GM21367 (cell line): ENCODE measurements at regions not wholly inside any gene's neighbourhood (a gene's known extent, or its start where the extent isn't known, plus 50 kb on each side); places are given as distances from the start of the nearest gene placed in this dataset.

Experiments used
- ATAC-seq: cut with Tn5 transposase; IDR thresholded peaks from one replicate; pipeline ENCODE4 v1.9.1; 2021; ENCODE audit not compliant: unreplicated experiment

DNA sequence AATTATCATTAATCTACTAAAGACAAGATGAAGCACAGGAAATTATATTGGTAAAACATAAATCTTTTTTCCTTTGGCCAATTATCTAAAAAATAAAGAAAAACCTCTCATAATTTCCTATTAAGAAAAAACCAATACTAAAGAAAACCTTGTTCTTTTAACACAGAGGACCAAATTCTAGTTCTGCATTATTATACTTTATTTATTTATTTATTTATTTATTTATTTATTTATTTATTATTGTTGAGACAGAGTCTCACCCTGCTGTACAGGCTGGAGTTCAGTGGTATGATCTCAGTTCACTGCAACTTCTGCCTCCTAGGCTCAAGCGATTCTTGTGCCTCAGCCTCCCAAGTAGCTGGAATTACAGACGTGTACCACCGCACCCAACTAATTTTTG lies 377.8 kb upstream of the ADAMTS16 start:
- no peak for ATAC-seq

DNA sequence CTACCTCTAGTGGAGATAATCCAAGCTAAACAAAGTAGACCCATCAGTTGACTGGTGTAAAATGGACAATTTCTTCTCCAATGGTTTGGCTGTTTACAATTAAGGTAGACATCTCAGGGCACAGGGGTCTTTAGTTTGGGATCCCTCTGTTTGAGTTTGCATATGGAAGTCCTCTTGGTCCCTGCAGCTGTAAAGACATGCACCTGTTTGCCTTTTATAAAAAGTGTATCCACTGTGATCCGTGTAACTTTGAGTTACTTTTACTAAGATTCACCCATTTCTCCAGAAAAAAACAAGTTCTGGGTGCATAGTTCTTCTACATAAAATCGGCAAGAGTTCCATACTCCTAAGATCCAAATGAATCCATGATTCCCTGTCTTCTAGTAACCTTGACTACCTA lies 374.7 kb upstream of the ADAMTS16 start:
- ATAC-seq = no peak

DNA sequence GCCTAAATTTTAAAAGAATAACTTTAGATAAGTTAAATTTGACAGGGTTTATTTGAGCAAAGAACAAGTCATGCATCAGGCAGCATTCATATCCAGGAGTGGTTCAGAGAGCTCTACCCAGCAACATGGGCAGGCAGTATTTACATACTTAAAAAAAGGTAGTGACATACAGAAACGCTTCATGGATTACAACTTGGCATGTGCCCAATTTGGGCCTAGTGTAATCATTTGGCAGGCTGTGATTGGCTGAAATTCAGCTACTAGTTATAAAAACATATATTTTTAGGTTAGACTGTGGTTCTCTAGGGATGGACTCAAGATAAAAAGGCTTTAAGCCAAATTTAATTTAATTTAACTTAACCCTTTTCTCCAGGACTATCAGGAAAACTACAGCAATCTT lies 374.0 kb upstream of the ADAMTS16 start:
- ATAC-seq = no peak

DNA sequence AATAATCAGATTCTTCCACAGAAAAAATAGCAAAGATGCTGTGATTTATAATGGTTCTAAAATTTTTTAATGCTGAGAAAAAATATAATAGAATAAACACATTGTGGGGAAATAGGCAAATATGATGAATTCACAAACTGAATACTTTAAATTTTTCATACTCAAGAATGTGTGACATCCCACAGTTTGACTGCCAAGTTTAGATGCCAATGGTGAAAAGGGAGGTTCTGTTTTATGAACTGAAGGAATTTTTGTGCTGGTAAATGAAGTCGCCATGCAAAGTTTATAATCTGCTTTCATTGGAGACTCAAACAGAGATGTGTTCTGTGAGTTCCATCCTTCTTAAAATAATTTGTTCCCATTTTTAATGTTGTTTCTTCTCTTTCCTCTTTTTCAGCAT lies 367.5 kb upstream of the ADAMTS16 start:
- no peak for ATAC-seq

- ATAC-seq = no peak
These were observed 366.3 kb upstream of the ADAMTS16 start for GRCh38 chr5:4773827-4774317.

DNA sequence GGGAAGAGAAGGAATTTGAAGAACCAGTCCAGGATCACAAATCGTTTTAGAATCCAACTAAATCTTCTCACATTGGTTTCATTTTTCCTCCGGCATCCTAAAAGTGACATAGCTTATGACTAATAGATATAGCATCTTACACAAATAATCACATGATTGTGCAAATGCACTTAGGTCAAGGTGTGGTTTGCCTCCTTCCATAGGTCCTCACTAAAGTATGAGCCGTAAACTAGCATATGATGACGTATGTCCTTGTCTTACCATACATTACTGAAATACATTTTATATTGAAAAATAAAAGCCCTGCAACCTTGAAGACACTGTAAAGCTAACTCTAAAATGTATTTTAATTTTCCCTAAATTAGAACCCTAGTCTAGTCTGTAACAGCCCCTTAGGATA lies 362.7 kb upstream of the ADAMTS16 start:
- no peak for ATAC-seq

GRCh38 chr5:4780633-4781032 lies 359.5 kb upstream of the ADAMTS16 start:
- ATAC-seq = no peak

- no peak for ATAC-seq
These were observed 358.8 kb upstream of the ADAMTS16 start for GRCh38 chr5:4781299-4781698.

DNA sequence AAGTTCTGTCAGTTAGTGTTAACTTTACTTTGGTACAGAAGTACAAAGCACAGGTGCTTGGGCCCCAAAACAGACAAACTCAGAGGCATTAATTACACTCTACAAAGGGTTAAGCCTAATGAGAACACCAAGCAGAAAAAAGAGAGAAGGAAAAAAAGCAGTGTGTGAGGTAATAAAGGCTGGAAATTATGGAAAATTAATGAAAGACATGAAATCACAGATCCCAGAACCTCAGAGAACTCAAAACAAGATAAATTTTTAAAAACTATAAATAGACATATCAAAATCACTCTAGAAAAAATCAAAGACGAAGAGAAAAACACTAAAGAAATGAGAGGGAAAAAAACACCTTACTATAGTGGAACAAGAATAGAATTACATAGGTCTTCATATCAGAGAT lies 354.2 kb upstream of the ADAMTS16 start:
- ATAC-seq = no peak

DNA sequence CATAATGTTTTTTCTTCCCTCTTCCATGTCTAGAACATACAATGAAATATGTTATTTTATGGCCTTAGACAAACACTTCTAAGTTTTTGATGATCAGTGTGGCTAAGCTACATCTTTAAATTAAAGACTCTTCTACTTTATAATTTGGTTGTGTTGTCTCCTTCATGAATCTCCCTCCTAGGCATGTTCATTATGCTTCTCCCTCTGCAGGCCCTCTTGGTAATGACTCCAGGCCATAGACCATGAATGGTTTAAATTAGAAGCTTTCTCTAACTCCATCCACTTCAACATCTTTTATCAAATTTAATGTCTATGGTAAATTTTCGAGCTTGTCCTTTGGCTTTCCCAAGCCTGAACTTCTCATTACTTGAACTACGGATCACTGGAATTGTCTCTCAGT lies 342.7 kb upstream of the ADAMTS16 start:
- no peak for ATAC-seq

DNA sequence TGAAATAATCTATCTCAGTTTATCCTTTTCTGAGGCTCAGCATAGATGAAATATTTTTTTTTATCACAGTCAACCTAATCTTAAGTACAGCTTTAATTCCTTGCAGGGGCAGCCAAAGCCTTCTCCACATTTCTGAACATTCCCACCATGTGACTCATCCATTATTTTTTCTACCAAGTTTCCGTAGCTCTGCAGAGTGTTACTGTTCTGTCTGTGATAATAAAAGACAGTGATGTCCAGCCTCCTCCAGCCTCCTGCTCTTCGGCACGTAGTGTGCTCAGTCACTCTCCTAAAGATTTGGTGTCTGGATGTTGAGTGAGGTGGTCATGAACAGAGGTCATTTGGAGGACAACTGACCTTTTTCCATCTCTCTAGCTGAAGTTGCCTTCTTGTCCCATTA lies 338.1 kb upstream of the ADAMTS16 start:
- ATAC-seq = no peak

DNA sequence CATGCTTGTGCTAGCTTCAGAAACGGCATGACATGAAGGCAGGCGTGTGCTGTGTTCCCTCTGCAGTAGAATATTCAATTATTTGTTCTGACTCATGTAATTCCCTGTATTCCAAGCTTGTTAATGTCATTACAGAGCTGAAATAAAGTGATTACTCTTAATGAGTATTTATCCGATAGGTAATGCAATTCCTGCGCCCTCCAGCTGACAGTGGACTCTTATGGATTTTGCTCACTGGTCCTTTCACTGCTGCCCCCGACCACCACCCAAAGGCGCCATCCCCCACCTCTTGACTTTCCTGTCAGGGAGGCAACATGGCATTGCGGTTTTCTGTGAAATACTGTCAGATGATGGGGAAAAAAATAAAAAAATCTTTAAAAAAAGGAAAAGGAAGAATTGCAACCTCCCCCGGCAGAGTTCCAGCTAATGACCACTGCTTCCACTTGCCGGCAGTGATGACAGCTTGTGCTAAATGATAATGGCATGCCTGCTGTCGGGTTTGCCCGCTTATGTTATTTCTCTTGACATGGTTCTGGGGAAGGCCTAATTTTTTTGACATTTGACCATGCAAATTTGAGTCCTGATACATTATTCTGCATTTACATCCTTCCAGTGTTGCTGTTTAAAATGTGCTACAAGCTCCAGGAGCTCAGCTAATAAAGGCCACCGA lies 335.3 kb upstream of the ADAMTS16 start:
- ATAC-seq = no peak

- ATAC-seq = no peak
These were observed 325.1 kb upstream of the ADAMTS16 start for GRCh38 chr5:4815002-4815401.

GRCh38 chr5:4817767-4818166 lies 322.4 kb upstream of the ADAMTS16 start:
- ATAC-seq = no peak

- ATAC-seq = no peak
These were observed 308.8 kb upstream of the ADAMTS16 start for GRCh38 chr5:4831325-4831724.

- no peak for ATAC-seq
These were observed 307.7 kb upstream of the ADAMTS16 start for GRCh38 chr5:4832471-4832870.

GRCh38 chr5:4833104-4833738 lies 306.9 kb upstream of the ADAMTS16 start:
- no peak for ATAC-seq

GRCh38 chr5:4837489-4838058 lies 302.6 kb upstream of the ADAMTS16 start:
- ATAC-seq = no peak

- no peak for ATAC-seq
These were observed 294.9 kb upstream of the ADAMTS16 start for GRCh38 chr5:4845221-4845620.

- no peak for ATAC-seq
These were observed 292.4 kb upstream of the ADAMTS16 start for GRCh38 chr5:4847766-4848165.

DNA sequence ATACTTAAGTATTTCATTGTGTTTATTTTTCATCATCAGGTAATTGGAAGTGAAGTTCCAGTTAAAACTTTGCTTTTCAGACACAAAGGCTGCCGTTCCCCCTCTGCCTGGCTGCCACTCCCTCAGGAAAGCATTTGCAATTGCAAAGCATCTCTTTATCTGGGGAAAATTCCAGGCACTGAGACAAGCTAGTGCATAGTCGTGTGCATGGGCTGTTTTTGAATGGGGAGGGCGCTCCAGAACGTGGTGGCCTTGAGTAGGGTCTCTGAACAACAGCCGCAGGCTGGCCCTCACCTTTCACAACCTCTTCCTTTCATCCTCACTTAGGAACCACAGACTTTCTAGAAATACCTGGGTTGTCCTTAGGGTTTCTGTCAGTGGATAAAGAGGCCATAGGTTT lies 285.1 kb upstream of the ADAMTS16 start:
- ATAC-seq = no peak

- ATAC-seq = no peak
These were observed 284.2 kb upstream of the ADAMTS16 start for GRCh38 chr5:4855880-4856279.

DNA sequence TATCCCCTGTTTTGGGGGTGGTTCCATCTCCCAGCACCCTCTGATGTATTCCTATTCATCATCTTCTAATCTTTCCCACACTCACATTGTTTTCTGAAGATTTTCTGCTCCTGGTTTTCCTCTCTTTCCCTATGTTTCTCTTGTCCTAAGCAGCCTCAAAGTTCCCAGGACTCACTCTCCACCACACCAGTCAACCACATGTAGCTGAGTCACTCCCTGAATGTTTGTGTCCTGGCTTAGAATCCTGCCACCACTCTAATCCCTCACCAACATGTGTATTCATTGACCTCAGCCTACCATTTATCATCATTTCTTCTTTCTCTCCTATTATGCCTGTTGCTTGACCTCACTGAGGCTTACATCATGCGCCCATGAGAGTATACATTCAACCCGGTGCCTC lies 282.4 kb upstream of the ADAMTS16 start:
- ATAC-seq = no peak
